Heart left ventricle (tissue), 13 donors: ENCODE measurements at regions not wholly inside any gene's neighbourhood (a gene's known extent, or its start where the extent isn't known, plus 50 kb on each side); places are given as distances from the start of the nearest gene placed in this dataset.

Experiments
- POLR2A ChIP-seq, 2 donors: fragments of 450-650 bp; IDR thresholded peaks; one replicate each; pipeline ENCODE4 v1.6.1; 2017; ENCODE audit warnings: antibody characterized with exemption in 2 of 2, mild to moderate bottlenecking in 2 of 2, moderate library complexity in 2 of 2
- TF ChIP-seq, protein P1 (sequence below), 12 donors: fragments of 200-600 bp; sonication (generic) in 4 of 12; IDR thresholded peaks; one replicate each; pipeline versions ENCODE4 v1.5.0 to v1.8.0; 2018 to 2022; ENCODE audit warnings: antibody characterized with exemption in 12 of 12, mild to moderate bottlenecking in 5 of 12
- donor health status: ischemic (EF 13 %, LVEDD 7.1; RV severe dilation, severe dysfunction).
- donor health status: DM: no; HTN: yes; CAD: no.
- donor health status: DM: no; HTN: no; CAD: no.
- donor health status: ischemic (EF 25% LVEDD 6.9; RV normal size, moderate dysfunction).
- donor health status: ischemic (EF 25% LVEDD 5.7; RV mildly dilated, moderate dysfunction).
- donor health status: ischemic (EF 35%, LVEDD 5.7; RV mildly dilated, moderate dysfunction).
- donor health status: nonischemic (EF 11% LVEDD 7.7; RV severe dilation, severe dysfunction).
- donor health status: DM: yes; HTN: yes; CAD: no.
- donor health status: PGD.
- donor health status: ischemic (EF 29% LVEDD 5.4; RV normal size, mild dysfunction).
- donor health status: nonischemic (EF 23%, LVEDD 6.1; RV moderate dilation, normal function).

GRCh38 chr14:25274529-25274928 is 224.6 kb upstream of the STXBP6 start:
- TF ChIP-seq, protein P1, sequence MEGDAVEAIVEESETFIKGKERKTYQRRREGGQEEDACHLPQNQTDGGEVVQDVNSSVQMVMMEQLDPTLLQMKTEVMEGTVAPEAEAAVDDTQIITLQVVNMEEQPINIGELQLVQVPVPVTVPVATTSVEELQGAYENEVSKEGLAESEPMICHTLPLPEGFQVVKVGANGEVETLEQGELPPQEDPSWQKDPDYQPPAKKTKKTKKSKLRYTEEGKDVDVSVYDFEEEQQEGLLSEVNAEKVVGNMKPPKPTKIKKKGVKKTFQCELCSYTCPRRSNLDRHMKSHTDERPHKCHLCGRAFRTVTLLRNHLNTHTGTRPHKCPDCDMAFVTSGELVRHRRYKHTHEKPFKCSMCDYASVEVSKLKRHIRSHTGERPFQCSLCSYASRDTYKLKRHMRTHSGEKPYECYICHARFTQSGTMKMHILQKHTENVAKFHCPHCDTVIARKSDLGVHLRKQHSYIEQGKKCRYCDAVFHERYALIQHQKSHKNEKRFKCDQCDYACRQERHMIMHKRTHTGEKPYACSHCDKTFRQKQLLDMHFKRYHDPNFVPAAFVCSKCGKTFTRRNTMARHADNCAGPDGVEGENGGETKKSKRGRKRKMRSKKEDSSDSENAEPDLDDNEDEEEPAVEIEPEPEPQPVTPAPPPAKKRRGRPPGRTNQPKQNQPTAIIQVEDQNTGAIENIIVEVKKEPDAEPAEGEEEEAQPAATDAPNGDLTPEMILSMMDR (IDR thresholded peaks at IDR 0.05), result no peak
- no peak for TF ChIP-seq POLR2A (IDR thresholded peaks at IDR 0.05)
